A673 (cell line): ENCODE measurements at regions not wholly inside any gene's neighbourhood (a gene's known extent, or its start where the extent isn't known, plus 50 kb on each side); places are given as distances from the start of the nearest gene placed in this dataset.

ENCODE experiments used
- BruUV-seq: library from RNA; stranded (reverse); fragments of 400-500 nt; replicated peaks from 2 replicates; lab custom pipeline; 2021; lab: Mats Ljungman, UMichigan
- CTCF ChIA-PET: fragments of 300-600 bp; sonication (Branson Sonifier 250); formaldehyde crosslinking; loops from one replicate; lab custom pipeline; 2022; ENCODE audit warnings: antibody characterized with exemption; lab: Charles Lee
- POLR2A ChIA-PET: fragments of 300-600 bp; sonication (Branson Sonifier 250); formaldehyde crosslinking; loops from one replicate; lab custom pipeline; 2022; ENCODE audit warnings: antibody characterized with exemption; ENCODE audit not compliant: low non-redundant PET; lab: Charles Lee
- DNase-seq: peaks from one replicate; pipeline ENCODE4 v3.0.0-alpha.2; 2015; ENCODE audit warnings: low spot score
- H3K27ac ChIP-seq: fragments of 200-600 bp; sonication (generic); 2 replicates; pipeline ENCODE4 v1.5.1; 2016; ENCODE audit warnings: mixed run types, low read depth, mild to moderate bottlenecking, mixed read lengths, antibody characterized with exemption, low read length; ENCODE audit not compliant: poor library complexity, severe bottlenecking
- H3K27me3 ChIP-seq: fragments of 200-600 bp; sonication (generic); replicated peaks from 2 replicates; pipeline ENCODE4 v1.6.1; 2017; ENCODE audit warnings: mixed run types, low read depth, mild to moderate bottlenecking, mixed read lengths, antibody characterized with exemption, low read length; ENCODE audit not compliant: insufficient read depth, poor library complexity
- H3K36me3 ChIP-seq: fragments of 200-600 bp; sonication (generic); 2 replicates; pipeline ENCODE4 v1.6.1; 2016; ENCODE audit warnings: mixed run types, mild to moderate bottlenecking, mixed read lengths, antibody characterized with exemption, low read length; ENCODE audit not compliant: insufficient read depth, poor library complexity, severe bottlenecking
- H3K4me1 ChIP-seq: fragments of 200-600 bp; sonication (generic); 2 replicates; pipeline ENCODE4 v1.6.1; 2017; ENCODE audit warnings: mixed run types, mild to moderate bottlenecking, mixed read lengths, antibody characterized with exemption, low read length; ENCODE audit not compliant: insufficient read depth, poor library complexity, severe bottlenecking
- H3K4me3 ChIP-seq: fragments of 200-600 bp; sonication (generic); 2 replicates; pipeline ENCODE4 v1.5.1; 2016; ENCODE audit warnings: low read depth, mixed run types, mild to moderate bottlenecking, mixed read lengths, low read length; ENCODE audit not compliant: poor library complexity, severe bottlenecking
- H3K9me3 ChIP-seq: fragments of 200-600 bp; sonication (generic); 2 replicates; pipeline ENCODE4 v1.6.1; 2016; ENCODE audit warnings: mixed run types, low read depth, mild to moderate bottlenecking, mixed read lengths, antibody characterized with exemption, low read length; ENCODE audit not compliant: poor library complexity, severe bottlenecking
- CTCF ChIP-seq: fragments of 300-800, 200-600 bp; sonication (generic); conservative IDR thresholded peaks from 2 replicates; pipeline ENCODE4 v1.5.1; 2017; ENCODE audit warnings: low read depth, mild to moderate bottlenecking, antibody characterized with exemption, low read length, moderate library complexity, mixed read lengths
- EZH2 ChIP-seq: fragments of 200-600 bp; sonication (generic); IDR thresholded peaks from 2 replicates; pipeline ENCODE4 v1.6.1; 2017; ENCODE audit warnings: borderline replicate concordance, low read depth, mild to moderate bottlenecking, mixed read lengths, antibody characterized with exemption, low read length; ENCODE audit not compliant: poor library complexity, severe bottlenecking
- intact Hi-C: fragments of 100-400 bp; cut with micrococcal nuclease; formaldehyde crosslinking; loops from one replicate; pipeline ENCODE4 v1.10.0; 2022; ENCODE audit not compliant: unreplicated experiment

- no peak for TF ChIP-seq EZH2
- no peak for TF ChIP-seq CTCF
- POLR2A ChIA-PET = no interaction called here
- Histone ChIP-seq H3K36me3 (no peaks in the 10 kb centered on the region), H3K4me3 (no peak overlapping the region), H3K27me3 (peaks cover 31% of the 10 kb centered on the region), H3K4me1 (no peaks in the 10 kb centered on the region), H3K9me3 (no peaks in the 10 kb centered on the region), H3K27ac (no peak overlapping the region)
- no peak for DNase-seq
- intact Hi-C loops = no loop called here
- BruUV-seq = no TSS peak
- CTCF ChIA-PET = no interaction called here
Observed at GRCh38 chr22:22403306-22403705, 105.2 kb downstream of the ZNF280B start.

GRCh38 chr22:22403771-22404170 lies 104.8 kb downstream of the ZNF280B start:
- CTCF ChIA-PET = no interaction called here
- H3K4me1 ChIP-seq = no peaks in the 10 kb centered on the region
- H3K36me3 ChIP-seq = no peaks in the 10 kb centered on the region
- no peak overlapping the region for H3K27ac ChIP-seq
- no peak overlapping the region for H3K4me3 ChIP-seq
- POLR2A ChIA-PET = no interaction called here
- intact Hi-C loops = no loop called here
- peaks cover 36% of the 10 kb centered on the region for H3K27me3 ChIP-seq
- TF ChIP-seq EZH2 = no peak
- TF ChIP-seq CTCF = no peak
- H3K9me3 ChIP-seq = no peaks in the 10 kb centered on the region
- no peak for DNase-seq
- BruUV-seq = no TSS peak

GRCh38 chr22:22404598-22405284 lies 103.8 kb downstream of the ZNF280B start:
- BruUV-seq = no TSS peak
- POLR2A ChIA-PET = no interaction called here
- H3K4me3 ChIP-seq = no peak overlapping the region
- no peaks in the 10 kb centered on the region for H3K9me3 ChIP-seq
- no peaks in the 10 kb centered on the region for H3K4me1 ChIP-seq
- intact Hi-C loops = no loop called here
- peaks cover 41% of the 10 kb centered on the region for H3K27me3 ChIP-seq
- CTCF ChIA-PET = no interaction called here
- no peaks in the 10 kb centered on the region for H3K36me3 ChIP-seq
- no peak for DNase-seq
- TF ChIP-seq EZH2 (no peak), CTCF (no peak)
- H3K27ac ChIP-seq = no peak overlapping the region
